GM12878 (cell line): ENCODE measurements at regions not wholly inside any gene's neighbourhood (a gene's known extent, or its start where the extent isn't known, plus 50 kb on each side); places are given as distances from the start of the nearest gene placed in this dataset.

Source experiments
- ATAC-seq: fragments of 200-7000 bp; cut with Tn5 transposase; 3 replicates; pipeline ENCODE4 v1.9.1; 2020; ENCODE audit warnings: mild to moderate bottlenecking, moderate library complexity
- BruUV-seq: library from RNA; stranded (reverse); fragments of 400-500 nt; replicated peaks from 2 replicates; lab custom pipeline; 2021; lab: Mats Ljungman, UMichigan
- CTCF ChIA-PET: fragments of 300-600 bp; sonication (Branson Sonifier 250); formaldehyde crosslinking; extraction: SDS; loops from one replicate; lab custom pipeline; 2021; ENCODE audit warnings: inconsistent platforms; lab: Yijun Ruan, JAX
- POLR2A ChIA-PET: fragments of 350-600 bp; formaldehyde crosslinking; extraction: SDS; loops from one replicate; lab custom pipeline; 2021; ENCODE audit warnings: inconsistent platforms; lab: Charles Lee
- RAD21 ChIA-PET: fragments of 300-600 bp; sonication (Branson Sonifier 250); formaldehyde crosslinking; loops from one replicate; lab custom pipeline; 2023; ENCODE audit warnings: antibody characterized with exemption; ENCODE audit not compliant: unreplicated experiment; lab: Charles Lee
- SMC1A ChIA-PET: fragments of 300-600 bp; sonication (Branson Sonifier 250); formaldehyde crosslinking; loops from one replicate; lab custom pipeline; 2023; ENCODE audit not compliant: unreplicated experiment, uncharacterized antibody; lab: Charles Lee
- DNase-seq: peaks from one replicate; pipeline ENCODE4 v3.0.0-alpha.2; 2011; ENCODE audit warnings: low read depth, low spot score
- FAIRE-seq: peaks from 3 replicates; lab custom pipeline; 2011; peaks lifted over from hg19 to GRCh38; lab: Jason Lieb, UNC
- H2AFZ ChIP-seq: 2 replicates; pipeline ENCODE4 v1.6.0; 2011; ENCODE audit warnings: low read depth, low read length, control low read depth; ENCODE audit not compliant: control insufficient read depth
- H3K27ac ChIP-seq: 2 replicates; pipeline ENCODE4 v1.5.1; 2011; ENCODE audit warnings: control low read depth; ENCODE audit not compliant: control insufficient read depth, insufficient read depth
- H3K27me3 ChIP-seq, 2 experiments: replicated peaks in 1 of 2; 2 replicates each; pipeline versions ENCODE4 v1.6.0 to v1.6.1; 2011; ENCODE audit warnings: low read length in 1 of 2; ENCODE audit not compliant: control insufficient read depth in 2 of 2, insufficient read depth in 2 of 2
- H3K36me3 ChIP-seq, 2 experiments: 2 replicates each; pipeline ENCODE4 v1.5.1; 2011; ENCODE audit warnings: low read length in 1 of 2; ENCODE audit not compliant: control insufficient read depth in 2 of 2, insufficient read depth in 2 of 2
- H3K4me1 ChIP-seq: 2 replicates; pipeline ENCODE4 v1.6.1; 2011; ENCODE audit warnings: mild to moderate bottlenecking, low read length, moderate library complexity, mixed read lengths; ENCODE audit not compliant: control insufficient read depth, insufficient read depth
- H3K4me2 ChIP-seq: 2 replicates; pipeline ENCODE4 v1.6.0; 2011; ENCODE audit warnings: control low read depth; ENCODE audit not compliant: control insufficient read depth, insufficient read depth
- H3K4me3 ChIP-seq: fragments of 200-600 bp; sonication (generic); 2 replicates; pipeline ENCODE4 v1.5.1; 2016
- H3K79me2 ChIP-seq: 2 replicates; pipeline ENCODE4 v1.6.0; 2011; ENCODE audit warnings: low read length; ENCODE audit not compliant: control insufficient read depth, insufficient read depth
- H3K9ac ChIP-seq: 2 replicates; pipeline ENCODE4 v1.8.0; 2011; ENCODE audit warnings: low read length, control low read depth, mixed read lengths; ENCODE audit not compliant: control insufficient read depth, insufficient read depth
- H3K9me3 ChIP-seq: replicated peaks from 3 replicates; pipeline ENCODE4 v1.5.1; 2011; ENCODE audit warnings: mild to moderate bottlenecking, low read length; ENCODE audit not compliant: control insufficient read depth, insufficient read depth
- H4K20me1 ChIP-seq: 2 replicates; pipeline ENCODE4 v1.6.0; 2011; ENCODE audit not compliant: control insufficient read depth, insufficient read depth
- NBN ChIP-seq: fragments of 450-650 bp; IDR thresholded peaks from 2 replicates; pipeline ENCODE4 v1.6.1; 2016
- PAX8 ChIP-seq: fragments of 450-650 bp; IDR thresholded peaks from 2 replicates; pipeline ENCODE4 v1.6.1; 2017; ENCODE audit warnings: mild to moderate bottlenecking, moderate library complexity
- POLR2AphosphoS2 ChIP-seq: IDR thresholded peaks from 2 replicates; pipeline ENCODE4 v1.6.1; 2011; ENCODE audit warnings: low read depth, mild to moderate bottlenecking, low read length, improper control_type of control experiment, moderate library complexity
- SPI1 ChIP-seq: IDR thresholded peaks from 2 replicates; pipeline ENCODE4 v1.6.1; 2011; ENCODE audit warnings: low read depth, mild to moderate bottlenecking, low read length, moderate library complexity, borderline replicate concordance; ENCODE audit not compliant: insufficient read depth
- TARDBP ChIP-seq: IDR thresholded peaks from 2 replicates; pipeline ENCODE4 v1.6.1; 2016; ENCODE audit warnings: borderline replicate concordance
- WGBS: methylation state at CpG from one replicate; pipeline ENCODE4 v1.1.6; 2016; ENCODE audit warnings: low lambda C conversion rate; ENCODE audit not compliant: insufficient replicate concordance, insufficient coverage; ENCODE audit errors: missing lambda C conversion rate; 5-methylcytosine and 5-hydroxymethylcytosine counted together
- in situ Hi-C: fragments of 300-500 bp; cut with MboI; formaldehyde crosslinking; loops from 9 replicates; pipeline ENCODE4 v1.14.3; 2018; ENCODE audit warnings: mixed read lengths
- intact Hi-C: fragments of 100-400 bp; cut with micrococcal nuclease; formaldehyde crosslinking; loops from one replicate; pipeline ENCODE4 v1.14.2; 2022; ENCODE audit not compliant: unreplicated experiment
- TF ChIP-seq, protein P1 (sequence below): fragments of 450-650 bp; IDR thresholded peaks from 2 replicates; pipeline ENCODE4 v1.6.1; 2014; ENCODE audit warnings: mild to moderate bottlenecking
- TF ChIP-seq, protein P2 (sequence below): fragments of 450-650 bp; formaldehyde crosslinking; IDR thresholded peaks from 2 replicates; pipeline ENCODE4 v1.4.0; 2020; ENCODE audit warnings: mild to moderate bottlenecking, moderate library complexity

DNA sequence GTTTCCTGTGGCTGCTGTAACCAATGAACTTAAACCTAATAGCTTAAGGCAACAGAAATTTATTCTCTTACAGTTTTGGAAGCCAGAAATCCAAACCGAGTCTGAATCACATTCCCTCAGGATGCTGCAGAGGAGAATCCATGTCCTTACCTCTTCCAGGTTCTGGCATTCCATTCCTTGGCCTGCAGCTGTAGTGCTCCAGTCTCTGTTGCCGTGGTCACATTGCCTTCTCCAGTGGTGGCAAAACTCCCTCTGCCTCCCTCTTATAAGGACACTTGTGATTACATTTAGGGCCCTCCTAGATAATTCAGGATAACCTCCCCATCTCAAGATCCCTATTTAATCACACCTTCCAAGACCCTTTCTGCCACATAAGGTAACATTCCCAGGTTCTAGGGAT, 88.7 kb upstream of the SHB start:
- DNase-seq (no peak), FAIRE-seq (no peak)
- no TSS peak for BruUV-seq
- TF ChIP-seq POLR2AphosphoS2 (no peak), TARDBP (no peak), NBN (no peak), PAX8 (no peak), SPI1 (no peak)
- TF ChIP-seq, protein P1, sequence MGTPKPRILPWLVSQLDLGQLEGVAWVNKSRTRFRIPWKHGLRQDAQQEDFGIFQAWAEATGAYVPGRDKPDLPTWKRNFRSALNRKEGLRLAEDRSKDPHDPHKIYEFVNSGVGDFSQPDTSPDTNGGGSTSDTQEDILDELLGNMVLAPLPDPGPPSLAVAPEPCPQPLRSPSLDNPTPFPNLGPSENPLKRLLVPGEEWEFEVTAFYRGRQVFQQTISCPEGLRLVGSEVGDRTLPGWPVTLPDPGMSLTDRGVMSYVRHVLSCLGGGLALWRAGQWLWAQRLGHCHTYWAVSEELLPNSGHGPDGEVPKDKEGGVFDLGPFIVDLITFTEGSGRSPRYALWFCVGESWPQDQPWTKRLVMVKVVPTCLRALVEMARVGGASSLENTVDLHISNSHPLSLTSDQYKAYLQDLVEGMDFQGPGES, result no peak
- TF ChIP-seq, protein P2, sequence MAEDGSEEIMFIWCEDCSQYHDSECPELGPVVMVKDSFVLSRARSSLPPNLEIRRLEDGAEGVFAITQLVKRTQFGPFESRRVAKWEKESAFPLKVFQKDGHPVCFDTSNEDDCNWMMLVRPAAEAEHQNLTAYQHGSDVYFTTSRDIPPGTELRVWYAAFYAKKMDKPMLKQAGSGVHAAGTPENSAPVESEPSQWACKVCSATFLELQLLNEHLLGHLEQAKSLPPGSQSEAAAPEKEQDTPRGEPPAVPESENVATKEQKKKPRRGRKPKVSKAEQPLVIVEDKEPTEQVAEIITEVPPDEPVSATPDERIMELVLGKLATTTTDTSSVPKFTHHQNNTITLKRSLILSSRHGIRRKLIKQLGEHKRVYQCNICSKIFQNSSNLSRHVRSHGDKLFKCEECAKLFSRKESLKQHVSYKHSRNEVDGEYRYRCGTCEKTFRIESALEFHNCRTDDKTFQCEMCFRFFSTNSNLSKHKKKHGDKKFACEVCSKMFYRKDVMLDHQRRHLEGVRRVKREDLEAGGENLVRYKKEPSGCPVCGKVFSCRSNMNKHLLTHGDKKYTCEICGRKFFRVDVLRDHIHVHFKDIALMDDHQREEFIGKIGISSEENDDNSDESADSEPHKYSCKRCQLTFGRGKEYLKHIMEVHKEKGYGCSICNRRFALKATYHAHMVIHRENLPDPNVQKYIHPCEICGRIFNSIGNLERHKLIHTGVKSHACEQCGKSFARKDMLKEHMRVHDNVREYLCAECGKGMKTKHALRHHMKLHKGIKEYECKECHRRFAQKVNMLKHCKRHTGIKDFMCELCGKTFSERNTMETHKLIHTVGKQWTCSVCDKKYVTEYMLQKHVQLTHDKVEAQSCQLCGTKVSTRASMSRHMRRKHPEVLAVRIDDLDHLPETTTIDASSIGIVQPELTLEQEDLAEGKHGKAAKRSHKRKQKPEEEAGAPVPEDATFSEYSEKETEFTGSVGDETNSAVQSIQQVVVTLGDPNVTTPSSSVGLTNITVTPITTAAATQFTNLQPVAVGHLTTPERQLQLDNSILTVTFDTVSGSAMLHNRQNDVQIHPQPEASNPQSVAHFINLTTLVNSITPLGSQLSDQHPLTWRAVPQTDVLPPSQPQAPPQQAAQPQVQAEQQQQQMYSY (CRISPR knock-in tag), result no peak
- TF ChIP-seq, all 136 proteins: peak for 0
- ChIA-PET SMC1A (interaction anchor here (0.8 to 10.0 kb wide), 7 partner anchors 16 to 203 kb away, joined by 3 to 169 read pairs (median 23); no protein-coding TSS in a partner anchor), POLR2A (interaction anchor here (0.6 to 2.1 kb wide), 3 partner anchors 12 to 39 kb away, joined by 3 to 4 read pairs (median 3); no protein-coding TSS in a partner anchor), RAD21 (interaction anchor here (1.0 to 5.3 kb wide), 4 partner anchors 16 to 70 kb away, joined by 3 to 40 read pairs (median 7); no protein-coding TSS in a partner anchor), CTCF (interaction anchor here (0.9 to 4.4 kb wide), 4 partner anchors 14 to 70 kb away, joined by 3 to 34 read pairs (median 3); no protein-coding TSS in a partner anchor)
- Histone ChIP-seq H3K4me1 (no peaks in the 10 kb centered on the region), H4K20me1 (no peaks in the 10 kb centered on the region), H3K79me2 (no peaks in the 10 kb centered on the region), H3K27ac (no peak overlapping the region), H3K9me3 (no peaks in the 10 kb centered on the region), H3K9ac (no peak overlapping the region), H3K4me2 (no peak overlapping the region), H3K27me3 (no peaks in the 10 kb centered on the region), H2AFZ (no peak overlapping the region), H3K36me3 (no peaks in the 10 kb centered on the region), H3K4me3 (no peak overlapping the region)
- intact Hi-C loops (no loop called here), in situ Hi-C loops (no loop called here)
- ATAC-seq, result no peak
- 33% methylated on average over 2 of the region's 2 CpGs for WGBS
